ENCODE measurements at regions not wholly inside any gene's neighbourhood (a gene's known extent, or its start where the extent isn't known, plus 50 kb on each side); places are given as distances from the start of the nearest gene placed in this dataset.

GRCh38 chr1:81030441-81030840 is 770.3 kb upstream of the ADGRL2 start:
- DNase-seq, result no peak

- DNase-seq, result no peak
Measured at GRCh38 chr1:81029266-81029665, 771.5 kb upstream of the ADGRL2 start.

GRCh38 chr1:81023187-81023724 is 777.5 kb upstream of the ADGRL2 start:
- DNase-seq, result no peak

- no peak for DNase-seq
Measured at GRCh38 chr1:81021134-81021533, 779.6 kb upstream of the ADGRL2 start.

- DNase-seq, result no peak
Measured at GRCh38 chr1:81020506-81020905, 780.2 kb upstream of the ADGRL2 start.

- no peak for DNase-seq
Measured at GRCh38 chr1:81010126-81010525, 790.6 kb upstream of the ADGRL2 start.

- no peak for DNase-seq
Measured at GRCh38 chr1:81008293-81008692, 792.4 kb upstream of the ADGRL2 start.

- DNase-seq, result no peak
Measured at GRCh38 chr1:81007024-81007423, 793.7 kb upstream of the ADGRL2 start.

GRCh38 chr1:81006502-81006901 is 794.2 kb upstream of the ADGRL2 start:
- DNase-seq, result no peak

GRCh38 chr1:81004011-81004410 is 796.7 kb upstream of the ADGRL2 start:
- no peak for DNase-seq

- DNase-seq, result no peak
Measured at GRCh38 chr1:80994934-80995333, 805.8 kb upstream of the ADGRL2 start.

GRCh38 chr1:80994038-80994437 is 806.7 kb upstream of the ADGRL2 start:
- no peak for DNase-seq

- DNase-seq, result no peak
Measured at GRCh38 chr1:80993154-80993980, 807.4 kb upstream of the ADGRL2 start.

- no peak for DNase-seq
Measured at GRCh38 chr1:80989455-80989854, 811.3 kb upstream of the ADGRL2 start.

GRCh38 chr1:80988926-80989325 is 811.8 kb upstream of the ADGRL2 start:
- DNase-seq, result no peak

- DNase-seq, result no peak
Measured at GRCh38 chr1:80987824-80988223, 812.9 kb upstream of the ADGRL2 start.

GRCh38 chr1:80987106-80987505 is 813.6 kb upstream of the ADGRL2 start:
- no peak for DNase-seq

GRCh38 chr1:80982831-80983230 is 817.9 kb upstream of the ADGRL2 start:
- no peak for DNase-seq

- no peak for DNase-seq
Measured at GRCh38 chr1:80973101-80973500, 827.6 kb upstream of the ADGRL2 start.

- DNase-seq, result no peak
Measured at GRCh38 chr1:80966266-80966665, 834.5 kb upstream of the ADGRL2 start.

- DNase-seq, result no peak
Measured at GRCh38 chr1:80962564-80962963, 838.2 kb upstream of the ADGRL2 start.

GRCh38 chr1:80961464-80962190 is 839.1 kb upstream of the ADGRL2 start:
- DNase-seq, result peak; percentile 37

- no peak for DNase-seq
Measured at GRCh38 chr1:80933346-80933745, 867.4 kb upstream of the ADGRL2 start.

- DNase-seq, result no peak
Measured at GRCh38 chr1:80931178-80931577, 869.6 kb upstream of the ADGRL2 start.

All from NCI-H510A (cell line).